CD4-positive, alpha-beta T cell treated with Interleukin-4 for 4 hours (primary cell): ENCODE measurements at regions not wholly inside any gene's neighbourhood (a gene's known extent, or its start where the extent isn't known, plus 50 kb on each side); places are given as distances from the start of the nearest gene placed in this dataset.
"Not testable (repeated sequence)": the region's sequence is repeated elsewhere in the genome, so short reads cannot be mapped to it uniquely, and the experiment has no call there.

Experiments
- DNase-seq: peaks from one replicate; pipeline ENCODE4 v3.0.0-alpha.2; 2020

DNA sequence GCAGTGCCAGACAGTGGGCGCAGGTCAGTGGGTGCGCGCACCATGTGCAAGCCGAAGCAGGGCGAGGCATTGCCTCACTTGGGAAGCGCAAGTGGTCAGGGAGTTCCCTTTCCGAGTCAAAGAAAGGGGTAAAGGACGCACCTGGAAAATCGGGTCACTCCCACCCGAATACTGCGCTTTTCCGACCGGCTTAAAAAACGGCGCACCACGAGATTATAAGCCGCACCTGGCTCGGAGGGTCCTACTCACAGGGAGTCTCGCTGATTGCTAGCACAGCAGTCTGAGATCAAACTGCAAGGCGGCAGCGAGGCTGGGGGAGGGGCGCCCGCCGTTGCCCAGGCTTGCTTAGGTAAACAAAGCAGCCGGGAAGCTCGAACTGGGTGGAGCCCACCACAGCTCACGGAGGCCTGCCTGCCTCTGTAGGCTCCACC is 77.9 kb downstream of the NR4A2 start:
- not testable (repeated sequence) for DNase-seq

DNA sequence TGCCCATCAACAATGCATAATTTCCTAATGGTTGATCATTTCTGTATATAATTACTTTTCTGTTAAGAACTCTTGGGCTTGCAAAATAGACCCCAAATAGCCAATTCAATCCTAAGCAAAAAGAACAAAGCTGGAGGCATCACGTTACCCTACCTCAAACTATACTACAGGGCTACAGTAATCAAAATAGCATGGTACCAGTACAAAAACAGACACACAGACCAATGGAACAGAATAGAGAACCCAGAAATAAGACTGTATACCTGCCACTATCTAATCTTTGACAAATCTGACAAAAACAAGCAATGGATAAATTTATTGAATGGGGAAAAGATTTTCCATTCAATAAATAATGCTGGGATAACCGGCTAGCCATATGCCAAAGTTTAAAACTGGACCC is 78.8 kb downstream of the NR4A2 start:
- DNase-seq, result no peak

DNA sequence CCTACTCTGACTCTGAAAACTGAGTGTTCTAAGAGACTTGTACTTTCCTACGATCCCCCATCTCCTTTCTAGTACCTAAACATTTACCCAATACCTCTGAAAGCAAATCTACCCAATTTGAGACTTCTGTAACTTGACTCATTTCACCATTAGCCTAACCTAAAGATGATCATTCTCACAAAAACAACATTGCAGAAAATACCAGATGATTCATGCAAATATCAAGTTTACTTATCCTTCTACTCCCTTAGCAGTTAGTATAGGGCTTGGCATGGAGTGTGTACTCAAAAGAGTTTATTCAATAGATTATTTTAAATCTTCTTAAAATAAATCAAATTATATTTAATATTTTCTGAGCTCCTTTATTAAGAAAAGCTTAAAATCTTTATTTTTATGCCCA is 89.6 kb downstream of the NR4A2 start:
- DNase-seq, result no peak

DNA sequence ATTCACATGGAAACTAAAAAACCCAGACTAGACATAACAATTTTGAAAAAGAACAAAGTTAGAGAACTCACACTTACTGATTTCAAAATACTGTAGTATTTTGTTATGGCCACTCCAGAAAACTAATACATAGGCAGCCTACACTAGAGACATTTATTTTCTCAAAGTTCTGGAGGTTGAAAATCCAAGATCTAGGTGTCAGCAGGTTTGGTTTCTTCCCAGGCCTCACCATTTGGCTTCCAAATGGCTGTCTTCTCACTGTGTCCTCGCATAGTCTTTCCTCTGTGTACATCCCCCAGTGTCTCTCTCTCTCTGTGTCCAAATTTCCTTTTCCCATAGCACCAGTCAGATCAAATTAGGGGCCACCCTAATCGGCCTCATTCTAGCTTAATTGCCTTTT is 95.0 kb downstream of the NR4A2 start:
- no peak for DNase-seq

DNA sequence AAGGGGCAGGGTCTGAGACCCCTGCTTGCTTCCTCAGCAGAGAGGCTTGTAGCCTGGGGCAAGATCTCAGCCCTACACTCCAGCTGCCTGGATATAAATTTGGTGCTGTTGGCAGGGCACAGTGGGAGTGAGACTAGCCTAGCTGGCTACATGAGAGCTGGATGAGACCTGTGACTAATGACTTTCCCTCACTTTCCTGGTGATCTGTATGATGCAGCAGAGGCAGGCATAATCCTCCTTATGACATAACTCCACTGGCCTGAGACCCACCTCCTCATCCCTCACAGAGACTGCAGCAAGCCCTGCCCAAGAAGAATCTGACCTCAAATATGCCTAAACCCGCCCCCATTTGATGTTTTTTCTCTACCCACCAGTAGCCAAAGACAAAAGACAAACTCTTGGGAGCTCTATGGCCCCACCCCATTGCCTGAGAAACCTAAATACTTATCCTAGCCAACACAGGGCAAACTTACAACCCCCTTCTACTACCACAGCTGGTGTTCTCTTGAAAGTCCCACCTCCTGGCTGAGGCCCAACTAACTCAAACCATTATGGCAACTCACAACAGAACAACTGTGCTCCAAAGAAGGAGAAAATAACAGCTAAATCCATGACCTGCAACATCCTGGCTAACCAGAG is 102.7 kb downstream of the NR4A2 start:
- DNase-seq, result no peak

DNA sequence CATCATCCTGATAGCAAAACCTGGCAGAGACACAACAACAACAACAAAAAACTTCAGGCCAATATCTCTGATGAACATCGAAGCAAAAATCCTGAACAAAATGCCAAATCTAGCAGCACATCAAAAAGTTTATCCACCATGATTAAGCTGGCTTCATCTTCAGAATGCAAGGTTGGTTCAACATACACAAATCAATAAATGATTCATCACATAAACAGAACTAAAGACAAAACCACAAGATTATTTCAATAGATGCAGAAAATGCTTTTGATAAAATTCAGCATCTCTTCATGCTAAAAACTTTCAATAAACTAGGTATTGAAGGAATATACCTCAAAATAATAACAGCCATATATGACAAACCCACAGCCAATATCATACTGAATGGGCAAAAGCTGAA is 109.2 kb downstream of the NR4A2 start:
- DNase-seq, result not testable (repeated sequence)

DNA sequence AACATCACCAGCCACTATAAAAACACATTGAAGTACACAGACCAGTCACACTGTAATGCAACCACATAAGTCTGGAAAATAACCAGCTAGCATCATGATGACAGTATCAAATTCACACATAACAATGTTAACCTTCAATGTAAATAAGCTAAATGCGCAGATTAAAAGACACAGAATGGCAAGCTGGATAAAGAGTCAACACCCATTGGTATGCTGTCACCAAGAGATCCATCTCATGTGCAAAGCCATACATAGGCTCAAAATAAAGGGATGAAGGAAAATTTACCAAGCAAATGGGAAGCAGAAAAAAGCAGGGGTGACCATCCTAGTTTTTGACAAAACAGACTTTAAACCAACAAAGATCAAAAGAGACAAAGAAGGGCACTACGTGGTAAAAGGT is 110.8 kb downstream of the NR4A2 start:
- no peak for DNase-seq

DNA sequence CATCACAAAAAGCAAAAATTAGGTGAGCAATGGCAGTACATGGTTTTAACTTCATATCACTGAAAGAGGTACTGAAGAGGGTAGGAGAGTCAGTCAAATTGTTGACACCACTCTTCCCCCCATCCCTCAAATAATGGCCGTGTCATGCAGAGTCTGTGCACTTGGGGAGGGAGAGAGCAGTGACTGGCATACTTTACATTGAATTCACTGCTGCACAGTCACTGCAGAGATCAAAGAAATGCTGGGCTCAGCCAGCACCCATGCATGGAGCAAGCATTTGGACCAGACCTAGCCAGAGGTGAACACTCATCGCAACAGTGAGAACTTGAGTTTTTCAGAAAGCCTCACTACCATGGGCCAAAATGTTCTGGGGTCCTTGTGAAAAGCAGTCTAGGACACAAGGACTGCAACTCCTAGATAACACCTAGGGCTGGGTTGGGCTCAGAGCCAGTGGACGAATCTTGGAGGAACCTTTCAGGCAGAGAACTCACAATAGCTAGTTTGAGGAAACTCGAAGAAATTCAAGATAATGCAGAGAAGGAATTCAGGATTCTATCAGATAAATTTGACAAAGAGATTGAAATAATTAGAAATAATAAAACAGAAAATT is 112.9 kb downstream of the NR4A2 start:
- no peak for DNase-seq

DNA sequence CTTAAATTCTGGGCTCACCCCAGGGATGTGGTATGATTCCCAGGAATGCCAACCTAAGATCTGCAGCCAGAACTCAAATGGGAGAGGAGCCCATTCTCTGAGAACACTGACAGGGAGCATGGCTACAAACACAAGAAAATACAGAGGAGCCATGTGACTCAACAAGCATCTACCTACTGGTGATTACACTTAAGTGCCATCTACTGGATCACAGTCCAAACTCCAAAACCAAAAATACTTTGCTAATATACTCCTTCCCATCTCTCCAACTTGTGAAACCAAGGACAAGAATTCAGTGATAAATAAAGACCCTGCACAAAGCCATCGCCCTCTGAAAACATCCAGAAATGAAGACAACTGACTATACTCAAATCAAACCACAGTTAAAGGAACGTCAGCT is 116.9 kb downstream of the NR4A2 start:
- DNase-seq, result no peak

DNA sequence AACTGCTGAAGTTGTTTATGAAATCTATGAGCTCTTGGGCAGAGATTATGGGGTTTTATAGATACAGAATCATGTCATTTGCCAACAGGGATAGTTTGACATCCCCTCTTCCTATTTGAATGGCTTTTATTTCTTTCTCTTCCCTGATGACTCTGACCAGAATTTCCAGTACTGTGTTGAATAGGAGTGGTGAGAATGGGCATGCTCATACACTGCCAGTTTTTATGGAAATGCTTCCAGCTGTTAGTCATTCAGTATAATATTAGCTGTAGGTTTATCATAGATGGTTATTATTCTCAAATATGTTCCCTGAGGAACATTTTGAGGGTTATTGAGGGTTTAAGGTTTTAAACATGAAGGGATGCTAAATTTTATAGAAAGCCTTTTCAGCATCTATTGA is 121.2 kb downstream of the NR4A2 start:
- no peak for DNase-seq

DNA sequence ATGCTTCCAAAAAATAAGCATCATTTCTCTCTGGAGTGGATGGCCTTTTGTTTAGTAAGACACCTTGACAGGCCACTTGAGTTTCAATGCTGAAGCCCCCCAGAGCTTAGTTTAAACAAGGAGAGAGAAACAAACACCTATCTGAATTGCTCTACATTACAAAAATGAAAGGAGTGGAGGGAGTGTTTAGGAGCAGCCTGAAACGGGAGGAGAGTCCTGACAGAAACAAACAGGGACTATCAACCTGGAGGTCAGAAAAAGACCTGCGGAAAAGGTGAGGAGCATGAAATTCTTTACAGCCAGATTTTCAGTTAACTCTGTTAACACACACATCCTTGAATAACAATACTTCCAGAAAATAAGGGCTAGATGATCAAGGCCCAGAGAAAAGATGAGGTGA is 126.2 kb downstream of the NR4A2 start:
- DNase-seq, result no peak

DNA sequence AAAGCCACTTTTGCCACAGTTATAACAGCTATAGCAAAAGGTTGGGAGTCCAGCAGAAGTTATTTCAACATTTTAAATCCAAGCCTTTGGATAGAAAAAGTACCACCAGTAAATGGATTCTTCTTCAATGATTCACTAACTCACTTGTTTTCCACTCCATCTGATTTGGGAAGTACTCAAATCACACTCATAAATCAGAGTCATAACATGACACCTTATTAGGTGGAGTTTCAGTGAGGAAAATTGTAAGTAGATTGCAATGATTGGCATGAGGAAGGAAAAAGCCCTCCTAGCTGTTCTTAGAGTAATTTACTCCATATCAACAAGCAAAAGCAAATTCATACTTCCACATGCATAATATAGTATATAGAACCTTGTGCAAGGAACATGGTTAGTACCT is 132.9 kb downstream of the NR4A2 start:
- no peak for DNase-seq

DNA sequence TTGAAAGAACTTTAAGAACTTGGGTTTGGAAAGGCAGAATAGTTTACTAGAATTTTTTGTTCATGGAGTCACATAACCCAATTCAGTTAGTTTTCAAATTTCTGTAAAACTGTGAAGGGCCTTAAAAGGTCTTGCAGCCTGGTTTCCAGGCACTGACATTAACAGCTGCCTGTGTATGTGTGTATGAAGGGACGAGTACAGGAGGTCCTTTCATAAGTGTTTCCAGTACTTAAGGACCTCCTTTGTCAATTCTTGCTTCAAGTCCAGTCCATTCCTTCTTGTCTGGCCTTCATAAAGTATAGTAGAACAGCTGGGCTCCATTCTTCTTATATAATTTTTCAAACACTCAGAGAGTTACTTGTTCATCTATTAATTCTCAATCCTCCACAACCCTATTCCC is 136.5 kb downstream of the NR4A2 start:
- no peak for DNase-seq

DNA sequence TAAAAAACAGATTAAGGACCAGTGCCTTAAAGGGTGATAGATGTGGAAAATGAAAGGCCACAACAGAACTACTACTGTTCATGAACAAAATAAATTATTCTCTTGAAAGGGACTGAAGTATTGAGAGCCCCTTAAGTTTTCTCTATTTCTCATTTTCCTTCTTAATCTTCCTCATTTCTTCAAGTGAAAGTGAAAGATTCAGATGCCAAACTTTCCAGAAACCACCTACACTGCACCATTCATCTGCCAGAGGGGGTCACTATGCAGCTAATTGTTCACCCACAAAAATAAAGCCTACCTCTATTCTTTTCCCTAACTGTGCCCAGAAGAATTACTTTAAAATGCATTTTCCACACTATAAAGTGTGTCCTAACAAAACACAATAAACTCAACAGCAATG is 140.1 kb downstream of the NR4A2 start:
- DNase-seq, result no peak

DNA sequence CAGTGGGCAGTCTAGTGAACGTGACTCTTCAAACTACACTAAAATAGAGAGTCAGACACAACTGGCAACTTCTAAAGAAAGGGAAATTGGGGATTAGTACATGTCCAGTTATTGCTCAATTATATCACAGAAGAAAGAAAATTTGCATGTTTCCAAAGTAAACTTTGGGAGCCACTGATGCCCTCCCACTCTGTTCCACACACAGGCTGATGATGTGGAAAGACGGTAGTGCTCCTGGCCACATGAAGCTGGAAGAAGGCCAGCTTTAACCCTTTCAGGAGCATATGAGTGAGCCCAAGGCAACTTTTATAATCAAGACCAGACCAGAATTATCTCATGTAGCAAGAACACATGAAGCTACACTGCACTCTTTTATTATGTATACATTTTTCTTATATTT is 141.0 kb downstream of the NR4A2 start:
- DNase-seq, result no peak

DNA sequence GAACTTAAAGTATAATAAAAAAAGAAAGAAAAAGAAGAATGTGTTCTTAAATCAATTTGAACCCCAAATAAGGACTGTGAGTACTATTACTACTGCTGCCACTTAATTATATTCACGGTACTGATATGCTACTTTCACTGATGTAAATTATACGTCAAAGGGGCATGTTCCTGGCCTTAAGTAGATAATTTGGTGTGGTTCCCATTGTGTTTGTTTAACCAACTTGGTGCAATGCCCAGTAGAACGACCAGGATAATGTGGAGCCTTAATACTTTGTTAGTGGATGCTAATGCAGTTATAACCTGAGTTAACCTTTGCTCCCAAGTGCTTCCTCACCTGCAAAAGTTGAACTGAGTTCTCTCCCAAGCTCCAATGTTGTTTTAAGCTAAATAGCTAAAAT is 142.0 kb downstream of the NR4A2 start:
- DNase-seq, result no peak

DNA sequence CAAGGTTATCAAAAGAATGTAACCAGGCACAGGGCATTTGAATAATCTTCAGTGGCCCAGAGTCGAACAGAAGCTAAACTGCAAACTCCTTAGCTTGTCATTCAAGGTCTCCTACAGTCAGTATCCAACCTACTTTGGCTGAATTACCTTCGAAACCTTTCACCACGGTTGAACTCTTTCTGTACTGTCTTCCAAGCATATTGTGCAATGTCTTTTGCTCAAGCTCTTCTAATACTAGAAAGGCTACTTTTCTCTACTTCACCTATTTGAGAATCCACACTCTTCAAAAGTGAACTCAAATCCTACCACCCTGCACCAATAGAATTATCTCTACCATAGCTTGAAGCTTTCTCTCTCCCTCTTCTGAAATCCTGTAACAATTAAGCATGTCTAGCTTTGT is 142.9 kb downstream of the NR4A2 start:
- DNase-seq, result no peak

DNA sequence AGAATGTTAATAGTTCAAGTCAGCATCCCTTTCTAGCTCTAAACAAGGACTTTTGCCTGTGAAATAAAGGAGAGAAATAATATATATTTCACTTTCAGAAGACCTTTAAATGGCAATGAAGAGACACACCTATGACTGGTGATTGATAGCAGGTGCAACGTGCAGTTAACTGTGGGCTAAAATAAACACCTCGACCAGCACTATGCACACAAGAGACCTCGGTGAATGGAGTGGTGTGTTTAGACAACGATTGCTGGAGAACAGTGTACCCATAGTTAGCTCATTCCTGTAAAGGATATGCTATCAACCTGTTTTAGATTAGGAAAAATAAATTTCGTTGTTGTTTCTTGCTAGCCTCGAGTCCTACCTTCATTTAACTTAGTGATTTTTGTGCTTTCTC is 143.4 kb downstream of the NR4A2 start:
- DNase-seq, result no peak

DNA sequence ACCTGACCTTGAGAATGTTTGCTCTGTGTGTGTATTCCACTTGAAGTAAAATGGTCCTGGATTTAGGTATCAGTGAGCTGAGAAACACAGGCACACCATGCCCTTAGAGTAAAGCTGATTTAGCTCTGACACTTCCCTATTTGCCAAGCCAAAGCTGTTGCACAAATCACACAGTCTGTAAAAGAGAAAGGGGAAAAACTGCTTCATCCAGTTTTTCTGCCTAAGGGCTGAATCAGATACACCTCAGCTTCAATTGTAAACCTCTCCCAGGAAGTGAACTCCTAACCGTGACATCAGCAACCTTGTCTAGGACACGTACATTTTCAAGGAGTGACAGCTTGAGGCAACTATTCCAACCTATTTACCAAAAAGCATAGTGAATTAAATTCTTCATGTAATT is 150.4 kb downstream of the NR4A2 start:
- no peak for DNase-seq

DNA sequence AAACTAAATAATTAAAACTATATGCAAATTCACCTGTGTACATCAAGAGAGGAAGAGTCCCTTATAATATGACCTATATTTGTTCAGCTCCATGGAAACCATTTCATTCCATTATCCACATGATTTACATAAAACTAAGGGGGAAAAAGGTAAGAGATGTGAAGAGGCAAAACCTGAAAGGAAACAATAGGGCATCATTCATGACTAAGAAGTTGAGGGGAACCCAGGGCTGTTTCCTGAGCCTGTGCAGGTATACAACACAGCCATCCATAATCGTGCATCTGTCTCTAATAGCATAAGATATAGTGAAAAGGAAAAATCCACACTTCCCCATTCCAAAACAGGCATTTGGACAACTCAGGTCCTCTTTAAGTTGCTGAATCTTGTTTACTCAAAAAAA is 151.3 kb downstream of the NR4A2 start:
- no peak for DNase-seq

DNA sequence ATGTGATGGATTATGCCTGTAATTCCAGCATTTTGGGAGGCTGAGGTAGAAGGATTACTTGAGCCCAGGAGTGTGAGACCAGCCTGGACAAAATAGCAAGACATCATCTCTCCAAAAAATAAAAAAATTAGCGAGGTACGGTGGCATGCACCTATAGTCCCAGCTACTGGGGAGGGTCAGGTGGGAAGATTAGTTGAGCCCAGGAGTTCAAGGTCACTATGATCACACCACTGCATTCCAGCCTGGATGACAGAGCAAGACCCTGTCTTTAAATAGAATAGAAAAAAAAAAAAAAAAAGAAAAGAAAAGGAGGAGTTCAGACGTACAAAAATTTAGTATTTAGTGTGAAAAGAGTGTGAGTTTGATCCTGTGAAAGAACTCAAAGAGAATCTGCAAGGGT is 154.9 kb downstream of the NR4A2 start:
- DNase-seq, result no peak

DNA sequence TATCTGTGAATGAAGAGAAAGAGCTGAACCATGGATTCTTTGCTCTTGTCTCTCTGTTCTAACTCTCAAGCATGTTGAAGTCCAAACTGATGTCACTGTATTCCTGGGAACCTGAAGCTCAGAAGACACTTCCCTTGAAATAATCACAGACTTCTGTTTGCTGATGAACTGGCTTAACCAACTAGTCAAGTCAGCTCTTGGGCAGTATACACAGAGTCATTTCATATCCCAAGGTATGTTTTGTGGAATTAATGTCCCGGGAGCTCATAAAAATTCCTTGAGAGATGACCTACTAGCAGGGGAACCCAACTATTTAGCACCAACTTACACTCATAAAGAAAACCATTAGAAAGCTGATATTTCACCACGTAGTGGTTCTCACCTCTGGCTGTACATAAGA is 156.6 kb downstream of the NR4A2 start:
- DNase-seq, result no peak

DNA sequence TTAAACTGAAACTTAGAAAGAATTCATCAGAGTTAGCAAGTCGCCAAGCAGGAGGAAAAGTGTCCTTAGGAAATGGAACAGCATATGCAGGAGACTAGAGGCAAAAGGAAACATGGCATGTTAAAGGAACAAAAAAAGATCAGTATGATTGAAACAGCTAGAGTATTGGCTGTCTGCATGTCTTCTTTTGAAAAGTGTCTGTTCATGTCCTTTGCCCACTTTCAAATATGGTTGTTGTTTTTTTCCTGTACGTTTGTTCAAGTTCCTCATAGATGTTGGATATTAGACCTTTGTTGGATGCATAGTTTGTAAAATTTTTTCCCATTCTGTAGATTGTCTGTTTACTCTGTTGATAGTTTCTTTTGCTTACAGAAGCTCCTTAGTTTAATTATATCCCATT is 161.6 kb downstream of the NR4A2 start:
- DNase-seq, result no peak

DNA sequence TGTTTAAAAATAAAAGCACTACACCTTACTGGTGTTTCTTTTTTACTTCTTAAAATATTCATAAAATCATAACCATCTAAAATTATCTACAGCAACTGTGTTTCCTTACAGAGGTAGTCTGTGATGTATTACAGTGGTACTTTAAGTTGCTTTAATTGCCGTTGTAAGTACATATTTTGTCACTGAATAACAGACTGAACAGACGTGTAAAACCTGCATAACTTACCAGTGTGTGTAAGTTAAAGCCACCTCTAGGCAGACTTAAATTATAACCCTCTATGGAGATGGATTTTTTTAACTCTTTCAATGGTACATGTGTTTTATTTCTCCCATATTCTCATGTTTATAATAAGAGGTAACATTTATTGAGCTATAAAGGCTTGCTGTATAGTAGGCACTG is 166.8 kb downstream of the NR4A2 start:
- no peak for DNase-seq

DNA sequence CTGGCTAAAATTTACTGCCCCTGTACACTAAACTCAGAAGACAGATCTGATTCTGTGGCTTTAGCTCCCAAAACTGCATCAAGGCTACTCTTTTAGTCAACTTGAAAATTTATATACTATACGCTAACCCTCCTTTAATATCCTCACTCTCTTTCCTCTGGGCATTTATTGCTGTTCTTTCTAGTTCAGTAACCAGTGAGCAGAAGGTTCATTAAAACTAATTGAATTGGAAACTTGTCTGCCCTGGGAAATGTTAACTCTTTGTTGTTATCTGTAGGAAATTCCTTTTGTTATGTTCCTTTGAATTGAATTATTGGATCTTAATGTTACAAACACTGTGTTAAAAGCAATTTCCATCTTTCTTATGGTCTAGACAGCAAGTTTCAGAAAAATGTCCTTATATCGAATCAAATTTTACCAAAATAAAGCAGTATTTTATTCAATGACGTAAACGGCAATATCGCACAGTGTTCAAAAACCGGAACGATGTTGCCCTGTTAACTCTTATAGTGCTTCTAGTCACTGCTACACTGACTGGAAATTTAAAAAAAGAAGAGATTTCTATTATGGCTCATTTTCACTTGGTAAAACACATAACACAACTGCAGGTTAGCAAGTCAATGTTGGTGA is 168.3 kb downstream of the NR4A2 start:
- no peak for DNase-seq
